H1 (cell line): ENCODE measurements at regions not wholly inside any gene's neighbourhood (a gene's known extent, or its start where the extent isn't known, plus 50 kb on each side); places are given as distances from the start of the nearest gene placed in this dataset.

ENCODE experiments used
- FOSL1 ChIP-seq: IDR thresholded peaks from 2 replicates; pipeline ENCODE4 v1.6.1; 2011; ENCODE audit warnings: mild to moderate bottlenecking, low read depth, low read length, moderate library complexity; ENCODE audit not compliant: insufficient read depth
- GABPA ChIP-seq: IDR thresholded peaks from 2 replicates; pipeline ENCODE4 v1.6.1; 2011; ENCODE audit warnings: mild to moderate bottlenecking, low read length, moderate library complexity, borderline replicate concordance; ENCODE audit not compliant: insufficient read depth
- GTF2F1 ChIP-seq: IDR thresholded peaks from 2 replicates; pipeline ENCODE4 v1.6.1; 2012; ENCODE audit warnings: low read depth, low read length, improper control_type of control experiment, borderline replicate concordance
- MAFK ChIP-seq: IDR thresholded peaks from 2 replicates; pipeline ENCODE4 v1.6.1; 2012; ENCODE audit warnings: low read depth, mild to moderate bottlenecking, improper control_type of control experiment, low read length
- POLR2A ChIP-seq, 2 experiments: IDR thresholded peaks; 1 replicate in 1 of 2; 2 replicates in 1 of 2; pipeline ENCODE4 v1.6.1; 2011; ENCODE audit warnings: low read depth in 2 of 2, low read length in 2 of 2, mild to moderate bottlenecking in 2 of 2; ENCODE audit errors: control extremely low read depth in 1 of 2
- POLR2AphosphoS5 ChIP-seq: IDR thresholded peaks from 2 replicates; pipeline ENCODE4 v1.6.1; 2011; ENCODE audit warnings: low read depth, low read length
- SP1 ChIP-seq: IDR thresholded peaks from 2 replicates; pipeline ENCODE4 v1.6.1; 2011; ENCODE audit warnings: low read depth, low read length
- SP4 ChIP-seq: IDR thresholded peaks from 2 replicates; pipeline ENCODE4 v1.6.1; 2012; ENCODE audit warnings: low read length, inconsistent platforms
- YY1 ChIP-seq: IDR thresholded peaks from 2 replicates; pipeline ENCODE4 v1.6.1; 2011; ENCODE audit warnings: low read depth, mild to moderate bottlenecking, low read length
- TF ChIP-seq, protein P1 (sequence below), 3 experiments: IDR thresholded peaks; 1 replicate in 2 of 3; 2 replicates in 1 of 3; pipeline versions ENCODE4 v1.5.1 to v1.6.1; 2011; ENCODE audit warnings: low read length in 3 of 3, mild to moderate bottlenecking in 3 of 3, inconsistent platforms in 2 of 3, low read depth in 1 of 3, moderate library complexity in 1 of 3; ENCODE audit not compliant: insufficient read depth in 1 of 3; ENCODE audit errors: control extremely low read depth in 1 of 3

DNA sequence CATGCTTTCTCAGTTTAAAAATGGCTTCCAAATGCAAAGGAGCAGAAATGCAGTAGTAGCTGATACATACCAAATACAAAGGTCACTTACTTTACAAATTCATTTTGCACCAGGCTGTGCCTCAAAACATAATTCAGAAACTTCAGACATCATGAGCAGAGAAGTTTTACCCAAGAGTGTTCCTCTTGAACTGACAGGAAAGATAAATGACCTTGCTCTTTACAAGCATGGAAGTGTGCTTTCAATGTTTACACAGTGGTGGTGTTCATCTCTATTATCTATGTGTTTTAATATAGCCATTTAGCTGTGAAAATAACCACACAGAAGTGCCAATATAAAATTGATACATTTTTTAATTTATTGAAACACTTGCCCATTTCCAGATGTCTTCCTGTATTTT, 383.4 kb downstream of the ANKRD50 start:
- TF ChIP-seq, protein P1, sequence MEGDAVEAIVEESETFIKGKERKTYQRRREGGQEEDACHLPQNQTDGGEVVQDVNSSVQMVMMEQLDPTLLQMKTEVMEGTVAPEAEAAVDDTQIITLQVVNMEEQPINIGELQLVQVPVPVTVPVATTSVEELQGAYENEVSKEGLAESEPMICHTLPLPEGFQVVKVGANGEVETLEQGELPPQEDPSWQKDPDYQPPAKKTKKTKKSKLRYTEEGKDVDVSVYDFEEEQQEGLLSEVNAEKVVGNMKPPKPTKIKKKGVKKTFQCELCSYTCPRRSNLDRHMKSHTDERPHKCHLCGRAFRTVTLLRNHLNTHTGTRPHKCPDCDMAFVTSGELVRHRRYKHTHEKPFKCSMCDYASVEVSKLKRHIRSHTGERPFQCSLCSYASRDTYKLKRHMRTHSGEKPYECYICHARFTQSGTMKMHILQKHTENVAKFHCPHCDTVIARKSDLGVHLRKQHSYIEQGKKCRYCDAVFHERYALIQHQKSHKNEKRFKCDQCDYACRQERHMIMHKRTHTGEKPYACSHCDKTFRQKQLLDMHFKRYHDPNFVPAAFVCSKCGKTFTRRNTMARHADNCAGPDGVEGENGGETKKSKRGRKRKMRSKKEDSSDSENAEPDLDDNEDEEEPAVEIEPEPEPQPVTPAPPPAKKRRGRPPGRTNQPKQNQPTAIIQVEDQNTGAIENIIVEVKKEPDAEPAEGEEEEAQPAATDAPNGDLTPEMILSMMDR (IDR thresholded peaks at IDR 0.05; ENCODE audit: control extremely low read depth in 1 of 3, insufficient read depth in 1 of 3, low read depth in 1 of 3, low read length in 3 of 3) = no peak
- TF ChIP-seq POLR2A (IDR thresholded peaks at IDR 0.05; ENCODE audit: control extremely low read depth in 1 of 2, low read depth in 2 of 2, low read length in 2 of 2) (no peak), FOSL1 (no peak), SP4 (no peak), GTF2F1 (no peak), POLR2AphosphoS5 (no peak), MAFK (no peak), SP1 (no peak), YY1 (no peak), GABPA (no peak)
